Left renal cortex interstitium (tissue), 4 donors: ENCODE measurements at regions not wholly inside any gene's neighbourhood (a gene's known extent, or its start where the extent isn't known, plus 50 kb on each side); places are given as distances from the start of the nearest gene placed in this dataset.
"Not testable (repeated sequence)": the region's sequence is repeated elsewhere in the genome, so short reads cannot be mapped to it uniquely, and the experiment has no call there.

Source experiments
- DNase-seq, 4 donors: peaks; one replicate each; pipeline ENCODE4 v3.0.0-alpha.2; 2013; ENCODE audit warnings: low read depth in 4 of 4, low spot score in 2 of 4, missing footprints in 1 of 4

GRCh38 chr3:81375921-81376320 lies 385.5 kb downstream of the GBE1 start:
- no peak for DNase-seq

- no peak for DNase-seq
These were observed 397.0 kb downstream of the GBE1 start for GRCh38 chr3:81364411-81364810.

DNA sequence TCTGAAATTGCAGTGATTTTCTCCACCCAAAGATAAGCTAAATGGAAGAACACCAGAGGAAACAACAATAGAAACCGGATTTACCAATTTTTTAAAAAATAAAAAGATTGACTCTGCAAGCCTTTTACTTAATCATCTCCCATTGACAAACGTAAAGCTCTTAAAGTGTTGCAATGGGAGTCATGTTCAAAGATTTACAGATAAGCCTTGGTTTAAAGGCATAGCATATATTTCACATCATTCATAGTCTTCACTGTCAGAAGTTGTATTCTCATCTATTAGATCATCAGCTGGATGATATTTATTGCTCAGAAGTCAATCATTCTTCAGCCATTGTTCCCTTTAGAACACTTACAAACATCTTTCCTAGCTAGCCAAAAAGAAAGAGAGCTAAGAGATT lies 397.6 kb downstream of the GBE1 start:
- DNase-seq: no peak

- DNase-seq: no peak
These were observed 407.3 kb downstream of the GBE1 start for GRCh38 chr3:81354119-81354518.

DNA sequence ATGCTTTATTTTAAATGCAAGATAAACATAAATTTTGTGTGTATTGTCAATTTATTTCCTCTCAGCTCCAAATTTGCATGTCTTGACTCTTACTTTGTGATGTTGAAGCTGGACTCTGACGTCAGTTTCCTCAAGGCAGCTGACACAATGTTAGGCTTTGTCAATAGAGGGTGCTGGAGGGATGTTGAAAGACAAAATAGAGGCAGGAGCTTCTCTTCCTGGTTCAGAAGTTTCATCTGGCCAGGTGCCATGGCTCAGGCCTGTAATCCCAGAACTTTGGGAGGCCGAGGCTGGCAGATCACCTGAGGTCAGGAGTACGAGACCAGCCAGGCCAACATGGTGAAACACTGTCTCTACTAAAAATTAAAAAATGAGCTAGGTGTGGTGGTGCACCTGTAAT lies 408.6 kb downstream of the GBE1 start:
- no peak for DNase-seq

DNA sequence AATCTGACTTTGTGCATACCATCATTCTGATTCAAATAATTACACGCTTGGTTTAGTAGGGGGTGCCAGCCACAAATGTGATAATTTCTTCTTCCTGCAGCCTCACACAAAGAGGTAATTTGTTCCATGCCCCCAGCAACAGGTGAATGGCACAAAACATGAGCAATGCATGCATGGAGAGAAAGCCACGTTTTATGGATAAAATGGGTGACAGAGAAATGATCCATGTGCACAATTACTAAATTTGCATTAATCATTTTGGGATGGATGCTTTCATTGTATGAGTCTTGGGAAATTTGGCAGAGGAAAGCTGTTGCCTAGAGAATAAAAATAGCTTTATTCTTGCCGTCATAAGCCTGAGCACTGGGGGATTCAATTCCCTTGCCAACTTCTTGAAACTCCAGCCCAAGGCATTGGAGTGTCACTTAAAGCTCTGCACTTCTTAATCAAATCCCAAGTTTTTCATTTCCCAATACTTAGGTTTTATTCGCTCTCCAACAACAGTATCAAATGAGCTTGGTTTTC lies 411.6 kb downstream of the GBE1 start:
- DNase-seq: no peak

DNA sequence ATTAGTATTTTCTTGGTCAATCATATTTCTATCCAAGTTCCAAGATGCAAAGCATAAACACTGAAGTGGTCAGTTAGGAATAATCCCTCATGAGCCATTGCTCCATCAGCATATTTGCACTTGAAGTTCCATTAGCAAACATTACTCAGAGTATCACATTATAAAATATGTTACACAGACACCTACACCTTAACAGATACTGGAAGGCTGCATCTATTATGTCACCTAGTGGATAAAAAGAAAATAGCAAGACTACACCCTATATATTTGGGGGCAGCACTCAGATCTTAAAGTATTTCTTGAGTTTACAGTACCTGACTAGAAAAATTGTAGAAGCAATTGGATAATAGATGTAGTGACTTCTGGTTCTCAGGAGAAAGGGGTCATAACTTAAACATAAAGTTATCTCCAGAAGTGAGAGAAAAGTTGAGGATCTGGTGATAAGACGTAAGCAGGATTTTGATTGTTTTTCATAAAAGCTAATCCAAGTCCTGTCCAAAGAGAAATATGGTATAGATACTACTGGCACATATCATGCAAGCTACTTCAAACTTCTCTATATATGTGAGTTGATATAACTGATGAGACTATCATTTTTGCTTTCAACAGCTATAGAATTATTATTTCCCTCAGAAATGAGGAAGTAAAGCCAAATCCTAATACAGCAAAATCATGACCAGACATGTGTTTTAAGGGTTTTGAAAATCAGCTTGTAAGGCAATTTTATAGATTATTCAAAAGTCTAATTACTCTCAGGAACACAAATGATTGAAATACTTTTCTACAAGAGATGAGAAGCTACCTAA lies 422.2 kb downstream of the GBE1 start:
- DNase-seq: no peak

- no peak for DNase-seq
These were observed 425.0 kb downstream of the GBE1 start for GRCh38 chr3:81336470-81336869.

- not testable (repeated sequence) for DNase-seq
These were observed 431.6 kb downstream of the GBE1 start for GRCh38 chr3:81329835-81330234.

- DNase-seq: no peak
These were observed 435.2 kb downstream of the GBE1 start for GRCh38 chr3:81326245-81326644.

GRCh38 chr3:81320862-81321261 lies 440.6 kb downstream of the GBE1 start:
- no peak for DNase-seq

DNA sequence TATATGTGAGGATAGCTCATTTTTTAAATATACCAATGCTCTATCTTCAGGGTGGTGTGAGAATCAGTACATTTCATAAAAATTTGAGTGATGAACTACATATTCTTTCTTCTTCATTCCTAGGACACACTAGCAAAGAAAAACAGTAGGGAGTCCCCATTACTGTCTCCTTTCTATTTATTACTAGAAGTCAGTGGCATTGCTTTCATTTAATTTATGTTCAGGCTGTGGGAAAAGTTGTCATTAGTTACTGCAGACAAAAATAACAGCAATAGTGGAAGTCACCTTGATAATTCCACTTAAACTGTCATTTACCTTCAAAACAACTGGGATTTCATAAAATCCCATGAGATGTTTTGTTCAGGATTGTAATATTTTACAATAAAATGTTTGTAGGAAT lies 446.4 kb downstream of the GBE1 start:
- DNase-seq: no peak

GRCh38 chr3:81311321-81311720 lies 450.1 kb downstream of the GBE1 start:
- no peak for DNase-seq

GRCh38 chr3:81308306-81308705 lies 453.1 kb downstream of the GBE1 start:
- no peak for DNase-seq

DNA sequence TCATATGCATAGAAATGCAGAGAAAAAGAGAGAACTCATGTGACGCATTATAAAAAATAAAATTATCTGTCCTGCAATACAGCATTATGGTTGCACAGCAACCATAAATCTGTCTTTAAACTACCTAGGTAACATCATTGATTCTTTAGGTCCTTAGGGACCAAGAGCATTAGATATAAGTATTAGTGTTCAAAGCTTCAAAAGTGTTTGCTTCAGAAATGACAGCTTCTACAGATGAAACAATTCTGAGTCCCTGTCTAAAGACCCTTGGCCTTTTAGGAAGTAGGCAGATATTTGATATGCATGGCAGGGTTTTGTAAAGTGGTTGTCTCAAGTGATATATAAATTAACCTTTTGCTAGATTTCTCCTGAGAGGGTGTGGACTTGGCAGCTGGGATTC lies 454.2 kb downstream of the GBE1 start:
- no peak for DNase-seq

GRCh38 chr3:81303321-81303720 lies 458.1 kb downstream of the GBE1 start:
- DNase-seq: no peak

DNA sequence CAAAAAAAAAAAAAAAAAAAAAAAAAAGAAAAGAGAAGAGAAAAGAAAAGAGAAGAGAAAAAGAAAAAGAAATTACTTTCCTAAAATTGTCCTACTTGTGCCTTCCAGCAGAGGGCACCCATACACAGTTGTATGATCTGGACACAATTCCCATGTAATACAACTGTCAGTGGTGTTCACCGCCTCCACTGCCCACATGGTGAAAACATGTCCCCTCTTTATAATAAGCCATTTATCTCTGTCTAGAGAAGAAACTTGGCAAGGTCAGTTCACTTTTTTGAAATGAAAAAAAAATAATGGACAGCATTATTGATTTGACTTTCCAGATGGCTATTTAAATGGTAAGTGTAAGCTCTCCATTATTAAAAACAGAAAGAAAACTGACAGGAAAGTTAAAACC lies 459.4 kb downstream of the GBE1 start:
- DNase-seq: peak in 3 of 4 donors; percentile 23 to 43 (median 27)

DNA sequence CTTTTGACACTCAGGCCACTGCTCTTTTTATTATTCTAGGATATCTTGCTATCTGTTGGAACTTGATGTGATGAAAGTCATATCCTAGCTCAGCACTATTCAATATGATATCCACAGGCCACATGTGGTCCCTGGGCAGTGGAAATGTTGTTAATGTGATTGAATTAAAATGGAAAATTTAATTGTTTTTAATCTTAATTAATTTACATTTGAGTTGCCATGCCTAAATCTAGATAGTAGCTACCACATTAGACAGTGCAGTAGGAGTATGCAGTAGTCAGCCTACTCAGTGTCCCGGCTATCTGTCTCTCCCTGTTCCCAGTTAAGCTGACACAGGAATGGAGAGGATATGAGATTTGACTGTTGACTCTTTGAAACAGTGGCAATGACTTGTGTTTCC lies 460.2 kb downstream of the GBE1 start:
- no peak for DNase-seq

DNA sequence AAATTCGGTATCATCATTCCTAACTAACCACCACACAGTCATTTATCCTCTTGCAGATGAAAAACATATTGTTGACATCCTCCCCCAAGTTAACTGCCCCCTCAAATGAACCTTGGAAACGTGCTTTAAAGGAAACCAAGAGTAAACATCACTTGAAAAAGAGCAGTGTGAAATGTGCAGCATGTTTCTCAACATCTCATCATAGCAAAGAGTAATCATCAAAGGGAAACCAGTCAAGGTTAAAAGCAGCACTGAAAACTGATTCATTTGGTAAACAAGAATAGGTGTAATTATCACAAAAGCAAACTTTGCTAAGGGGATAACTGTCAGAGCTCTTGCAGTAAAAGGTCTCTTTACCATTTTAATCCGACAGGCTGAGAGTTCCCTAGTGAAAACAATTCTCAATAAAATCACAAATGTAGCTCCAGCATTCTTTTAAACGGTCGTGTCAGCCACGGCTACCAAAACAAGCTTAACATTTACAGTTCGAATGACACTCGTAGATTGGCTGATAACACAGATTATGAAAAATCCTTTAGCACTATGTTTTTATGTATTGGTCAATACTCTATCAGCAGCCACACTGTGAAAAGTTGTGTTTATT lies 461.0 kb downstream of the GBE1 start:
- DNase-seq: no peak

- DNase-seq: no peak
These were observed 462.0 kb downstream of the GBE1 start for GRCh38 chr3:81299481-81299880.

DNA sequence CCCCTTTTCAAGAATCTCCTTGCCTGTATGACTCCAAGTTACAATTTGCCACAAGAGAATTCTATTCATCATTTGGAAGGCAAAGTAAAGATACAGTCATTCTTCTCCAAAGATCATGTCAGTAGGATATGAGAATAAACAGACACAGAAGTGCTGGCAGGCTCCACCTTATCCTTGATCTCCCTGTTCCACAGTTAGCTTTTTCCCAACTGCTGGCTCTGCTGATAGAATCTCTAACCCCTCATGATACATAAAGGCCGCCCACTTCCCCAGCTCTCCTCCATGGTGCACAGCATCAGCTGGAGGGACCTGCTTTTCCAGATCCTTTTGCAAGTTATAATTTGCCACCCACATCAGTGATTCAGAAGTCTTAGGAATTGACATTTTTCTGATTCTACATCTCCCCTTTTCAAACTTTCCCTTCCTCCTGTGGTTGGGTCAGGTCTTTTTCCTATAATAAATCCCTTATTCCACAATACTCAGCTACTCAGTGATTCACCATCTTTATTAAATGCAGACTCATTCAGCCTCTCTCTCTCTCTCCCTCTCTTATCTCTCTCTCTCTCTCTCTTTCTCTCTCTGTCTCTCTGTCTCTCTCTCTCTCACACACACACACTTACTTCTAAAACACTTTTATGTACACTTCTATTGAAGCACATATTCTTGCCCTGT lies 465.4 kb downstream of the GBE1 start:
- DNase-seq: no peak

DNA sequence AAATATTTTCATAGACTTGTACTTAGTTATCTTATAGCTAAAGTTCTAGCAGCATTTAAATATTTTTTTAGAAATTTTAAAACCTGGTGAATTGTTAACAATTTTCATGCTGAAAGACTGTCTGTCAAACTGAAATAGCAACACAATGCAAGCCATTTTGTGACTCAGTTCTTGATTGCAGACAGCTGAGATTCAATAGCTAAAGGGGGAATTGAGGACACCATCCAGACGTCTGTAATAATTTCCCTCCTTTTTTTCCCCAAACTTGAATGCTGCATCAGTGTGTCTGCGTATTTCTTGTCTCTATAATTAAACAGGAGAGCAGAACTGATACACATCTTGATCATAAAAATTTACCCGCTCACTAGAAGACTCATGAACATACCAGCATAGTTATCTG lies 468.3 kb downstream of the GBE1 start:
- no peak for DNase-seq
